GM21528 (cell line): ENCODE measurements at regions not wholly inside any gene's neighbourhood (a gene's known extent, or its start where the extent isn't known, plus 50 kb on each side); places are given as distances from the start of the nearest gene placed in this dataset.
"Not testable (repeated sequence)": the region's sequence is repeated elsewhere in the genome, so short reads cannot be mapped to it uniquely, and the experiment has no call there.

ENCODE experiments used
- ATAC-seq: cut with Tn5 transposase; IDR thresholded peaks from one replicate; pipeline ENCODE4 v1.9.1; 2021; ENCODE audit warnings: mild to moderate bottlenecking, moderate library complexity; ENCODE audit not compliant: unreplicated experiment, low FRiP score

DNA sequence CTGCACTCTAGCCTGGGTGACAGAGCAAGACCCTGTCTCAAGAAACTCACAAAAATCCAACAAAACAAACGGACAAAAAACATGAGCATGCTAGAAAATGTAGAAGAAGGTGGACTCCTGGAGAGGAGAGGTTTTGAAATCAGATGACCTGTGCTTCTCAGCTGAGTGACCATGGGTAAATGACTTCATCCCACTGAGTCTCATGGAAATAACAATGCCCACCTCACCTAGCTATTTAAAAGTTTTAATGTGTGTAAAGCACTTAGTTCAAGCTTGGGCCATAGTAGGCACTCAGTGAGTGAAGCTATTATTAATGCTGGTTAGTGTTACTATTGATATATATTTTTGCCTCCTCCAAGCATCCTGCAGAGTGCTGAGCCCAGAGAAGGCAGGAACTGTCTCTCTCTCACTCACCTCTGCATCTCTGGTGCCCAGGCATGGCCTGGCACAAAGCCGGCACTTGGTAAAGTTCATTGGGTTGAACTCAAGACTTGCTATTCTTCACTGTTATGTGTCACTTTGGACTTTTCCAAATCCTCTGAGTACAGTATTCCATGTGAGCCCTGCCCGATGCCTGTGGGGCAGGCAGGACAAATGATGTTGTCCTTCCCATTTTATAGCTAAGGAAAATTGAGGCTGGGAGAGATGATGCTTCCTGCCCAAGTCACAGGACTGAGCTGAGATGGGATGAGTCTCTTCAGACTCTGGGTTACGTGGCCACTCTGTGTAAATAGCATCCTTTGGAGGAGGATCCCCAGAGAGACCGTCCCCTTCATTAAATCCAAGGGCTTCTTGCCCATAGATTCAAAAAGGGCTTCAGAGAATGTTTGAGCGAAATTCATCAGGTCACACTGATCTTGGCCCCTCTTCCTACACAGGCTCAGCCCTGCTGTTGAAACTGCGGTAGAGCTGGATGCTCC, 81.4 kb upstream of the EMX2 start:
- no peak for ATAC-seq

DNA sequence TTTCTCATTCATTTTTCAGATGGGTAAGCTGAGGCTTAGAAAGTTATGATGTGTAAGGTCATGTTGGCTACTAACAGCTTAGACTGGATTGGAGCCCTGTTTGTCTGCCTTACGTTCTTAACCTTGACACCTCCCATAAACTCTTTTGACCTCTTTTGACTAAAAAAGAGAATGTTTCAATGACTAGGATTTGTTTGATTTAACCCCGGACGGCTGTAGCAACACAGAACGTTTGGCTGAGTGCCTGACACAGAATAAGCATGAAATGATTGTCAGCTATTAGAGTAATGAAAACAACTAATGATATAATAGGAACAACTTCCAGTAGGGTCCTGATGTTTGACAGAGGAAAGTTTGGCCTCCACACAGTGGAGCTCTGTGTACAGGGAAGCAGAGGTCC, 83.3 kb upstream of the PDZD8 start:
- no peak for ATAC-seq

GRCh38 chr10:117457932-117458331, 82.7 kb upstream of the PDZD8 start:
- no peak for ATAC-seq

GRCh38 chr10:117457071-117457810, 82.0 kb upstream of the PDZD8 start:
- ATAC-seq = no peak

DNA sequence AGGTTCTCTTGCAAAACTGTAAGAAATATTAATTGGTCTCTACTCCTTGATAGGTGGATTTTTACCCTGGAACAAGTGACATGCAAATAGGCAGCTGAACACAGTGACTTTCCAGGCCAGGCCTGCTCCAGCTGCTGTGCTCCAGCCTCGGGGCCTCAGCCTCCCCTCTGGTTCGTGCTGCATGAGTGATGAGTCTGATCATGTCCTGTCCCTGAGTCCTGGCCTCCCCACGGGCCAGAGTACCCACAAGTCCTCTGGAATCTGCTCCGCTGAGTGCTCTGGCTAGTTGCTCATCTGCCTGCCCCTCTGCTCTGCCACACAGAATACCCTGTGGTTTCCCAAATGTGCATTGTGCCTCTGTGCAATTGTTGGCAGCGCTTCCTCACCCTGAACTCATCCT, 80.1 kb upstream of the PDZD8 start:
- ATAC-seq = no peak

- no peak for ATAC-seq
These were observed 79.3 kb upstream of the PDZD8 start for GRCh38 chr10:117454502-117454901.

DNA sequence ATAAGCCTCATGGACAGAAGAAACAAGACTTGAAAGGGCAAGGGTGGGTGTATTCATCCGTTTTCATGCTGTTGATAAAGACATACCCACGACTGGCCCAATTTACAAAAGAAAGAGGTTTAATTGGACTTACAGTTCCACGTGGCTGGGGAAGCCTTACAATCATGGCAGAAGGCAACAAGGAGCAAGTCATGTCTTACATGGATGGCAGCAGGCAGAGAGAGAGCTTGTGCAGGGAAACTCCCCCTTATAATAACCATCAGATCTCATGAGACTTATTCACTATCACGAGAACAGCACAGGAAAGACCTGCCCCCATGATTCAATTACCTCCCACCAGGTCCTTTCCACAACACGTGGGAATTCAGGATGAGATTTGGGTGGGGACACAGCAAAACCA, 78.2 kb upstream of the PDZD8 start:
- ATAC-seq = not testable (repeated sequence)

DNA sequence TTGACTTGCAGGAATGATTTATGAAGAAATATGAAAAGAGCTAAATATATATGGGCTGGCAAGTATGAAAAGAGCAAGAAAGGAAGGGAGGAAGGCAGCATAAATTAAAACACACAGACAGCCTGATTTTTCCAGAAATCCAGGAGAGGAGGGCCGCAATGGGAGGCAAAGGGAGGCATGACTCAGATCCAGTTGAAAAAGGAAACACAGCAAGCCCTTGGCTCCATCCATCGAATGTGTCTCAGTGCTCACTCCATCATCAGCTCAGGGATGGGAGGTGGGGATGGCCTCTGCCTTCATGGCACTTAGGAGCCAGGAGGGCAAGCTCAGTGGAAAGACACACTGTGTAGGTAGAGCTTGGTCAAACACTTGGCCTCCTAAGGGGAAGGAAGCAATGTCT, 75.7 kb upstream of the PDZD8 start:
- ATAC-seq = no peak

DNA sequence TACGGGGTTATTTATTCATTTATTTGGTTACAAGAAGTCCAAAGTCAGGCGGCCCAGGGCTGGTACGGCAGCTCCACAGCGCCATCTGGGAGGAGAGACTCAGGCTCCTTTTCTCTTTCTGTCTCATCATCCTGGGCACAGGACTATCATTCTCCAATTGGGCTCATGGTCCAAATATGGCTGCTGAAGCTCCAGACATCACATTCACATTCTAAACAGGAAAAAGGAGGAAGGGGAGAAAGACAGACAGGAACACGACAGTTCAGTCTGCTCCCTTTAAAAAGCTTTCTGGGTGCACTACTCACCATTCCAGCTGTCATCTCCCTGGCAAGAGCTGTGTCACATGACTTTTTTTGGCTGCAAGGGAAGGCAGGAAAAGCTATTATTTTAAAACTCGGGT, 74.4 kb upstream of the PDZD8 start:
- ATAC-seq = no peak

DNA sequence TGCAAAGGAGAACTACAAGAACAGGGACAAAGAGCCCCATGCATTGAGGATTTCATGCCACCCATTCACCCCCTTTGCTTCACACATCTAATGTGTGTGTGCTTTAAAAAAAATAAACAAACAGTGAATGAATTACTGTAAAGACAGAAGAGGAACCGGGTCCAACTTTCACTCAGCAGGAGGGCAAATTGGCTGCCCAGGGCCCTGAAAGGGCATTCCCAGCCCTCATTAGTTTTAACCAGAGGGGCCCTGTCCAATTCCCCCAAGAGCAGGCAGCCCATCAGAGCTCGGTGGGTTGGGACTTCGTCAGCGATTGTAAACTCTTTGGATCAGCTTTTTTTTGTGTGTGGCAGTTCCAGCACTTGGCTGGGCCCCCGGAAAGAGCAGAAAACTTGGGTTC, 73.6 kb upstream of the PDZD8 start:
- no peak for ATAC-seq

- ATAC-seq = no peak
These were observed 70.8 kb upstream of the PDZD8 start for GRCh38 chr10:117445992-117446391.

GRCh38 chr10:117444497-117445040, 69.3 kb upstream of the PDZD8 start:
- no peak for ATAC-seq

- no peak for ATAC-seq
These were observed 68.4 kb upstream of the PDZD8 start for GRCh38 chr10:117443686-117444041.

DNA sequence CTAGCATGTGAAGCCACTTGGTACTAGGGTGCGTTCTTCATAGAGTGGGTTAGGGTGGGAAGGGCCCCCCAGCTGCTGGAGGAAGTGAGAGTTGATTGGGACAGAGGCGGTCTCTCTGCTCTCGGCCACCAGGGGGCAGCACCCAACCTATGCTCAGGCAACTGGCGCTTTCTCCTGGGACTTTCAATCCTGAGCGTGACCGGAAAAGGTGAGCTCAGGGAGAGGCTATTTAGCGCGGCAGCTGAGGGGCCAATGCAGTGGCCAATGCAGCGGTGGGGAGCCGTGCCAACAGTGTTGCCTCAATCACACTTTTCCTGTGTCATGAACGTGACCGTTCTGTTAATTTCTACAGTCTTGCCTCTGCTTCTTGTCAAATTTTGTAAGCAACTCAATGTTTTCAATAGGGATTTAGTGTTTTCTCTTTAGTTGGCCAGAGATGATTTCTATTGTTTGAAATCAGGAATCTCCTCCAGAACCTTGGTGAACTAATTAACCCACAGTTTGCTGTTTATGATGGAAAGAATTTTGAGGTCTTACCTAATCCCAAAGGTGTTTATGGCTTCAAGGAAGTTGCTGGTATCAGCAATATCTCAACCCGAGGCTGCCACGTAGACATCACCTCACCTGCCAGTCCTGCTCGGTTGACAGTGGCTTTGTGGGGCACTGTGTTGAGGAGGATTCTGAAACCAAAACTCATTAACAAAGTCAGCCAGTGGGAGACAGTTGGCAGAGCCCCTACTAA, 67.9 kb upstream of the PDZD8 start:
- ATAC-seq = no peak

GRCh38 chr10:117442521-117442920, 67.3 kb upstream of the PDZD8 start:
- ATAC-seq = no peak

- no peak for ATAC-seq
These were observed 66.7 kb upstream of the PDZD8 start for GRCh38 chr10:117441812-117442443.

GRCh38 chr10:117441361-117441760, 66.1 kb upstream of the PDZD8 start:
- ATAC-seq = no peak

DNA sequence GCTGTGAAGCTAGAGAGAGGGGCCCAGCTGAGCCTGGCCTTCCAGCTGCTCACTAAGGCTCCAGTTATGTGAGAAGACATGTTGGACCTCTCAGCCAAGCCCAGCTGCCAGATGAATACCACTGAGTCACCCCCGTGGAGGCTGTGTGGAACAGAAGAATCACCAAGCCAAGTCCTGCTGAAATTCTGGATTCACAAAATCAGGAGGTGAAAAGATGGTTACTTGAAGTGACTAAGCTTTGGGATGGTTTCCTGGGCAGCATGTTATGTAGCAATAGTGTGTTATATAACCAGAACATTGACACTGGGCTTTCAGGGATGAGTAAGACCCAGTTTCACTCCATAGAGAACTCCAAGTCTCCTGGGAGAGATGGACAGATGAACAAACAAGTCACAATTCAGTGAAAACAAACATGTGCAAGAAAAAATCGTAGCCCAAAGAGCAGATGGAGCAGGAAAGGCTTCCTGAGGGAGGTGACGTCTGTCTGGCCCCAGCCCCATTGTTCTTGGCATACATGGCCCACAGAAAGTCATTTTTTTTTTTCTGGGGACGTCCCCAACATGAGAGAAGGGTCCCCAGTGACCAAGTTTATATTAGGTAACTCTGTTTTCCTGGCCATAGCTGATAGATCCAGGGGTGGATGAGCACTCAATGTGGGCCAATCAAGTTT, 64.1 kb upstream of the PDZD8 start:
- ATAC-seq = no peak

DNA sequence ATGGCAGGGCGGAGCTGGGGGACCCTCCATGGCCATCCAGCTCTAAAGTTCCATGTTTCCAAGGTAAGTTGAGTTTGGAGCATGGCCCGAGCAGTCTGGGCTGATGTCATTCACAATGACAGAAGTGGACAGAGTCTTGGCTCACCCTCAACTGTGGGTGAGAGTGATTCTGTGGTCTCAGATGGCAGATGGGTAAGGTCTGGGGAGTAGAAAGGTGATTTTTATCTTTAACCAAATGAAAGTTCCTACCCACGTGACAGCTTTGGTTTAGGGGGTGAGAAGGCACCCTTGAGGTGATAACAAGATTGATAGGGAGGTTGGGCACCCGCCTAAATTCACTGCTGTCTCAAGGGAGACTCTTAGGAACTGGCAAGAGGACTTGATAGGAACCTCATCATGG, 57.6 kb upstream of the PDZD8 start:
- ATAC-seq = no peak

- ATAC-seq = no peak
These were observed 55.9 kb upstream of the PDZD8 start for GRCh38 chr10:117431160-117431559.
